Spleen (tissue), 7 donors: ENCODE measurements at regions not wholly inside any gene's neighbourhood (a gene's known extent, or its start where the extent isn't known, plus 50 kb on each side); places are given as distances from the start of the nearest gene placed in this dataset.

Source experiments
- CTCF ChIP-seq, 11 experiments: fragments of 200-600 bp in 7 of 11; fragments of 450-650 bp in 4 of 11; sonication (generic) in 4 of 11; IDR thresholded peaks in 8 of 11; conservative IDR thresholded peaks in 3 of 11; 1 replicate in 7 of 11; 2 replicates in 4 of 11; pipeline versions ENCODE4 v1.4.0 to v1.8.0; 2016 to 2021; ENCODE audit warnings: antibody characterized with exemption in 11 of 11, inconsistent platforms in 4 of 11, mild to moderate bottlenecking in 1 of 11
- POLR2A ChIP-seq, 3 donors: fragments of 450-650 bp; IDR thresholded peaks; one replicate each; pipeline ENCODE4 v1.5.1; 2017; ENCODE audit warnings: antibody characterized with exemption in 3 of 3, mild to moderate bottlenecking in 1 of 3
- POLR2AphosphoS5 ChIP-seq, 3 donors: sonication (generic); formaldehyde crosslinking; IDR thresholded peaks; one replicate each; pipeline ENCODE4 v1.5.1; 2017; ENCODE audit warnings: antibody characterized with exemption in 3 of 3
- donor health status: DM: no; HTN: no; CAD: no; lungs with moderate emphysema.
- donor health status: DM: no; HTN: no; CAD: no.
- donor health status: DM: no; HTN: no; CAD: no.

GRCh38 chr6:8166156-8166555 lies 63.8 kb upstream of the EEF1E1 start:
- TF ChIP-seq POLR2A (IDR thresholded peaks at IDR 0.05) (no peak), CTCF (IDR thresholded peaks at IDR 0.05 in 8 of 11, conservative IDR thresholded peaks at IDR 0.05 in 3 of 11) (no peak), POLR2AphosphoS5 (IDR thresholded peaks at IDR 0.05) (no peak)
